GM23248 (cell line): ENCODE measurements at regions not wholly inside any gene's neighbourhood (a gene's known extent, or its start where the extent isn't known, plus 50 kb on each side); places are given as distances from the start of the nearest gene placed in this dataset.

Experiments used
- EZH2 ChIP-seq: fragments of 200-600 bp; sonication (generic); IDR thresholded peaks from 2 replicates; pipeline ENCODE4 v1.6.1; 2018; ENCODE audit warnings: antibody characterized with exemption, mild to moderate bottlenecking; ENCODE audit not compliant: insufficient read depth, poor library complexity, severe bottlenecking
- EZH2phosphoT487 ChIP-seq: fragments of 200-600 bp; sonication (generic); IDR thresholded peaks from 2 replicates; pipeline ENCODE4 v1.6.1; 2018; ENCODE audit warnings: antibody characterized with exemption, moderate library complexity, mild to moderate bottlenecking, low read depth; ENCODE audit not compliant: insufficient read depth

DNA sequence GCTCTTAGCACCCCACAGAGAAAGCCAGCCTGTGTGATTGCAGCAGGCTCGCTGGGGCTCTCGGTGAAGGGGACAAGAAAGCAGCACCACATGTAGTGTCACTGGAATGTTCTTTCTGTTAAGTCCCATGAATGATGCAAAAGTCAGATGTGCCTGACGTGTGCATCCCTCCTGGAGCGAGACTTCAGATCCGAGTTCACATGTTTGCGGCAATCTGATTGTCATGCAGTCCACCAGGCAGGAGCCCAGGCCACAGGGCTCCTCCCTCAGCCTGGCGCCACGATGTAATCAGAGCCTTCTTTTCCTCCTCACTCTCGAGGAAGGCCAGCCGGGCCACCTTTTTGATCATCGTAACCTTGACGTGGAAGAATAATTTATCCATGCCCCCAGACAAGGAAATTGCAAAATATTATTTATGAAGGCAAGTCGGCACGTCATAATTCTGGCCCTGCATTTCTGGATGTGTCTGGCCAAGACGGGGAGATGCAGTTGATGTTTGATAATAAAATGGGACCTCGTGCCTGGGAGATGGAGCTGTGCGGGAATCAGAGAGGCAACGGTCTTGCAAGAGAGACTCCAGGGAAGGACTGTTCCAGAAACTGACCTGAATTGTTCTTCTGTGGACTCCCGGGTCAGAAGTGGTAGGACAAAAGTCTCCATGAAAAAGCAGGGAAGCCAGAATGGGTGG is 214.6 kb downstream of the PHETA1 start:
- TF ChIP-seq EZH2phosphoT487 (no peak), EZH2 (no peak)
